ENCODE measurements at regions not wholly inside any gene's neighbourhood (a gene's known extent, or its start where the extent isn't known, plus 50 kb on each side); places are given as distances from the start of the nearest gene placed in this dataset.

DNA sequence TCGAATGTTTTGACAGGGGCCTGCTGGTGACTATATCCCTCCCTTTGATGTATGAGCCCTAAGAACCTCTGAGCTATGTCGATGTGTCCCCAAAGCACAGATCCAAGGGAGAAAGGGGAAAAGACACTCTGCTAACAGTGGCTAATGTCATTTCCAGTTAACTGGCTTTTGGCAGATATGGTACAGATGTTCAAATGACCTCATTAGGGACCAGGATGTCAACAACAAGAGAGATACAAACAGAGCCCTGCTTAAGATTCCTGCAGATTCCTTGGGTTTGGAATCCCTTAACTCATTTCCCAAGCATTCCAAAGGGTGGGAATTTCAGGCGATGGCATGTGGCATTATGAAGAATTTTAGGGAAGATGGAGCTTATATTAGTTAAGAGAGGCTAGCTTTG lies 517.3 kb downstream of the SOX6 start:
- BruUV-seq (replicated peaks), result no TSS peak
- DNase-seq (ENCODE audit: low spot score), result no peak
- Histone ChIP-seq H3K9me3 (ENCODE audit: low read depth, low read length, poor library complexity, severe bottlenecking) (no peaks in the 10 kb centered on the region), H3K4me3 (ENCODE audit: low read depth, low read length, poor library complexity, severe bottlenecking) (no peak overlapping the region), H3K4me1 (ENCODE audit: insufficient read depth, low read length, poor library complexity, severe bottlenecking) (peaks cover 36% of the 10 kb centered on the region), H3K27me3 (replicated peaks; ENCODE audit: insufficient read depth, low read depth, low read length, poor library complexity) (no peaks in the 10 kb centered on the region), H3K36me3 (ENCODE audit: insufficient read depth, low read length, poor library complexity, severe bottlenecking) (no peaks in the 10 kb centered on the region), H3K27ac (ENCODE audit: low read depth, low read length, poor library complexity, severe bottlenecking) (no peak overlapping the region)
- ChIA-PET POLR2A (ENCODE audit: low non-redundant PET) (no interaction called here), CTCF (no interaction called here)
- TF ChIP-seq EZH2 (IDR thresholded peaks at IDR 0.05; ENCODE audit: borderline replicate concordance, low read depth, low read length, poor library complexity, severe bottlenecking), result no peak
- intact Hi-C loops (cut with micrococcal nuclease; ENCODE audit: unreplicated experiment), result no loop called here

DNA sequence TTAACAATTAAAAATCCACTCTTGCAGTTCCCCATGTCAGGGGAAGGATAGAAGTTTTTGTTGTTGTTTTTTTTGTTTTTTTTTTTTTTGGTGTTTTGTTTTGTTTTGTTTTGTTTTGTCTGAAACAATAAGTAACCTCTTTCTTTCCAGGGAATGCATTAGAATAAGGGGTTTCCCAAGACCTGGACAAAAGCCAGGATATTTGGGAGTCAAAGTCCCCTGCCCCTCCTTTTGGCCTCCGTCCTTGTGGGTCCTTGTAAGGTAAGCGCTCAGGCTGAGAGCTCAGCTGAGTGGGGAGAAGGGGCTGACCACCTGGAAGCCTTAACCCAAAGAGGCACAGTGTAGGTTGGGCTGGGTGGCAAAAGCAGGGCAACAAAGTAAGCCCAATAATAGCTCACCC lies 515.4 kb downstream of the SOX6 start:
- H3K4me3 ChIP-seq (ENCODE audit: low read depth, low read length, poor library complexity, severe bottlenecking), result no peak overlapping the region
- BruUV-seq (replicated peaks), result no TSS peak
- intact Hi-C loops (cut with micrococcal nuclease; ENCODE audit: unreplicated experiment), result no loop called here
- CTCF ChIA-PET, result no interaction called here
- DNase-seq (ENCODE audit: low spot score), result no peak
- H3K27me3 ChIP-seq (replicated peaks; ENCODE audit: insufficient read depth, low read depth, low read length, poor library complexity), result no peaks in the 10 kb centered on the region
- H3K4me1 ChIP-seq (ENCODE audit: insufficient read depth, low read length, poor library complexity, severe bottlenecking), result peaks cover 49% of the 10 kb centered on the region
- TF ChIP-seq, protein P1, sequence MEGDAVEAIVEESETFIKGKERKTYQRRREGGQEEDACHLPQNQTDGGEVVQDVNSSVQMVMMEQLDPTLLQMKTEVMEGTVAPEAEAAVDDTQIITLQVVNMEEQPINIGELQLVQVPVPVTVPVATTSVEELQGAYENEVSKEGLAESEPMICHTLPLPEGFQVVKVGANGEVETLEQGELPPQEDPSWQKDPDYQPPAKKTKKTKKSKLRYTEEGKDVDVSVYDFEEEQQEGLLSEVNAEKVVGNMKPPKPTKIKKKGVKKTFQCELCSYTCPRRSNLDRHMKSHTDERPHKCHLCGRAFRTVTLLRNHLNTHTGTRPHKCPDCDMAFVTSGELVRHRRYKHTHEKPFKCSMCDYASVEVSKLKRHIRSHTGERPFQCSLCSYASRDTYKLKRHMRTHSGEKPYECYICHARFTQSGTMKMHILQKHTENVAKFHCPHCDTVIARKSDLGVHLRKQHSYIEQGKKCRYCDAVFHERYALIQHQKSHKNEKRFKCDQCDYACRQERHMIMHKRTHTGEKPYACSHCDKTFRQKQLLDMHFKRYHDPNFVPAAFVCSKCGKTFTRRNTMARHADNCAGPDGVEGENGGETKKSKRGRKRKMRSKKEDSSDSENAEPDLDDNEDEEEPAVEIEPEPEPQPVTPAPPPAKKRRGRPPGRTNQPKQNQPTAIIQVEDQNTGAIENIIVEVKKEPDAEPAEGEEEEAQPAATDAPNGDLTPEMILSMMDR (conservative IDR thresholded peaks at IDR 0.05; ENCODE audit: low read depth, low read length), result no peak
- no peak for TF ChIP-seq EZH2 (IDR thresholded peaks at IDR 0.05; ENCODE audit: borderline replicate concordance, low read depth, low read length, poor library complexity, severe bottlenecking)
- POLR2A ChIA-PET (ENCODE audit: low non-redundant PET), result no interaction called here
- H3K27ac ChIP-seq (ENCODE audit: low read depth, low read length, poor library complexity, severe bottlenecking), result no peak overlapping the region
- no peaks in the 10 kb centered on the region for H3K9me3 ChIP-seq (ENCODE audit: low read depth, low read length, poor library complexity, severe bottlenecking)
- no peaks in the 10 kb centered on the region for H3K36me3 ChIP-seq (ENCODE audit: insufficient read depth, low read length, poor library complexity, severe bottlenecking)

DNA sequence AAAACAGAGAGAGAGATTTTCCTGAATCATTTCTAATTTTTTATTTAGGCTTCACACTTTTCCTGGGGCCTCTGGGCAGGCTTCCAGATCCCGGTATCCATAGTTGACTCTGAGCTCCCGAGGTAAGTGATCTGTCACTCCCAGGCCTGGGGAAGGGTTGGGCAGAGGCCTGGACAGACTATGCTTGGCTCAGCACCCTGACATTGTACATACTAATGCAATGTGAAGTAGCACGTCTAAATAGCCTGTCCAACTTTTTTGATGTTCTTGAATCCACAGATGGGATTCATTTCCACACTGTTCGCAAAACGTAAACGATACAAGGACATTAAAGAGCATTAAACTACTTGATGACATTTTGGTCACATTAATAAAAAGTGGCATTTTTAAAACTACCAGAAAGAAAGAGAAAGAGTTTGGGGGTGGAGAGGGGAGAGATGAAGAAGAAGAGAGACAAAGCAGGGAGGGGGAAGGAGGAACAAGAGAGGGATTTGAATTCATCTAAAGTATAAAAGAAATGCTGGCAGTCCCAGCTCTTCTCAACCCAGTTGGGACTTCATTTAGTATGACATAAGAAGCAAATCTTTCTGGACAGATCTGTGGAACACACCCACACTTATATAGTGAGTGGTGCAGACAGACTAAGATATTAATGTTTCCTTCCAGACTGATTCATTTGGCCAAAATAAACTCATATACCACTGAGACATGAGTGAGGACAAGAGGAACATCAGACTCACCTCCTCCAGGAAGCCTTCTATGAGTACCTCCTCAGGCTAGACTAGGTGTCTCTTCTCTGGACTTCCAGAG lies 514.2 kb downstream of the SOX6 start:
- peaks cover 49% of the 10 kb centered on the region for H3K4me1 ChIP-seq (ENCODE audit: insufficient read depth, low read length, poor library complexity, severe bottlenecking)
- H3K27me3 ChIP-seq (replicated peaks; ENCODE audit: insufficient read depth, low read depth, low read length, poor library complexity), result no peaks in the 10 kb centered on the region
- H3K9me3 ChIP-seq (ENCODE audit: low read depth, low read length, poor library complexity, severe bottlenecking), result no peaks in the 10 kb centered on the region
- no peak for DNase-seq (ENCODE audit: low spot score)
- H3K36me3 ChIP-seq (ENCODE audit: insufficient read depth, low read length, poor library complexity, severe bottlenecking), result no peaks in the 10 kb centered on the region
- no peak overlapping the region for H3K27ac ChIP-seq (ENCODE audit: low read depth, low read length, poor library complexity, severe bottlenecking)
- no peak overlapping the region for H3K4me3 ChIP-seq (ENCODE audit: low read depth, low read length, poor library complexity, severe bottlenecking)
- TF ChIP-seq, protein P1 (conservative IDR thresholded peaks at IDR 0.05; ENCODE audit: low read depth, low read length), result no peak
- no peak for TF ChIP-seq EZH2 (IDR thresholded peaks at IDR 0.05; ENCODE audit: borderline replicate concordance, low read depth, low read length, poor library complexity, severe bottlenecking)
- intact Hi-C loops (cut with micrococcal nuclease; ENCODE audit: unreplicated experiment), result no loop called here
- POLR2A ChIA-PET (ENCODE audit: low non-redundant PET), result interaction anchor here (0.6 kb wide), 1 partner anchor 328 kb away, joined by 3 read pairs; no protein-coding TSS in a partner anchor
- BruUV-seq (replicated peaks), result no TSS peak
- CTCF ChIA-PET, result no interaction called here
